HEK293 (cell line): ENCODE measurements at regions not wholly inside any gene's neighbourhood (a gene's known extent, or its start where the extent isn't known, plus 50 kb on each side); places are given as distances from the start of the nearest gene placed in this dataset.

Experiments used
- CTCF ChIA-PET: fragments of 350-600 bp; formaldehyde crosslinking; extraction: SDS; loops from one replicate; lab custom pipeline; 2021; ENCODE audit warnings: antibody characterized with exemption; lab: Yijun Ruan, JAX
- POLR2A ChIA-PET: fragments of 300-600 bp; formaldehyde crosslinking; extraction: SDS; loops from one replicate; lab custom pipeline; 2020; ENCODE audit warnings: antibody characterized with exemption, inconsistent platforms; lab: Yijun Ruan, JAX
- H3K27ac ChIP-seq: fragments of 200-500 bp; sonication (Bioruptor generic); 2 replicates; pipeline ENCODE4 v1.5.1; 2014; ENCODE audit warnings: low read depth, low read length, control low read depth, inconsistent platforms; ENCODE audit errors: extremely low read depth
- H3K36me3 ChIP-seq, 2 experiments: fragments of 200-500 bp in 1 of 2; sonication (Bioruptor generic) in 1 of 2; 1 replicate in 1 of 2; 2 replicates in 1 of 2; pipeline ENCODE4 v1.5.1; 2014 to 2017; ENCODE audit warnings: inconsistent platforms in 2 of 2, low read length in 2 of 2; ENCODE audit not compliant: control insufficient read depth in 2 of 2, insufficient read depth in 1 of 2
- H3K4me1 ChIP-seq: fragments of 200-500 bp; sonication (Bioruptor generic); 2 replicates; pipeline ENCODE4 v1.5.1; 2014; ENCODE audit warnings: mild to moderate bottlenecking, low read length, inconsistent platforms; ENCODE audit not compliant: control insufficient read depth, insufficient read depth
- H3K4me3 ChIP-seq: 2 replicates; pipeline ENCODE4 v1.5.1; 2011; ENCODE audit warnings: low read depth, mild to moderate bottlenecking, control low read depth, low read length, moderate library complexity
- H3K9me3 ChIP-seq: fragments of 200-500 bp; sonication (Bioruptor generic); 2 replicates; pipeline ENCODE4 v1.5.1; 2014; ENCODE audit warnings: low read depth, low read length, inconsistent platforms; ENCODE audit not compliant: control insufficient read depth, insufficient read depth
- SALL2 ChIP-seq: fragments of 450-650 bp; formaldehyde crosslinking; IDR thresholded peaks from 2 replicates; pipeline ENCODE4 v1.5.0; 2017; ENCODE audit warnings: missing biosample characterization, mild to moderate bottlenecking, missing genetic modification characterization, borderline replicate concordance
- SP3 ChIP-seq: fragments of 450-650 bp; formaldehyde crosslinking; IDR thresholded peaks from 2 replicates; pipeline ENCODE4 v1.5.1; 2016; ENCODE audit warnings: missing biosample characterization, missing genetic modification characterization
- ZEB2 ChIP-seq: fragments of 450-650 bp; formaldehyde crosslinking; IDR thresholded peaks from 2 replicates; pipeline ENCODE4 v1.5.1; 2016; ENCODE audit warnings: missing biosample characterization, missing genetic modification characterization
- ZNF138 ChIP-seq: fragments of 450-650 bp; formaldehyde crosslinking; IDR thresholded peaks from 2 replicates; pipeline ENCODE4 v1.5.1; 2016; ENCODE audit warnings: missing biosample characterization, missing genetic modification characterization, borderline replicate concordance
- ZNF146 ChIP-seq: fragments of 450-650 bp; formaldehyde crosslinking; IDR thresholded peaks from 2 replicates; pipeline ENCODE4 v1.5.1; 2016; ENCODE audit warnings: missing biosample characterization, missing genetic modification characterization
- ZNF184 ChIP-seq: fragments of 450-650 bp; IDR thresholded peaks from 2 replicates; pipeline ENCODE4 v1.5.1; 2018; ENCODE audit warnings: missing biosample characterization, mild to moderate bottlenecking, missing genetic modification characterization
- ZNF24 ChIP-seq: fragments of 450-650 bp; formaldehyde crosslinking; IDR thresholded peaks from 2 replicates; pipeline ENCODE4 v1.5.1; 2016; ENCODE audit warnings: missing biosample characterization, missing genetic modification characterization
- ZNF274 ChIP-seq, 2 experiments: fragments of 200-500 bp in 1 of 2; fragments of 450-650 bp in 1 of 2; sonication (Bioruptor generic) in 1 of 2; formaldehyde crosslinking in 1 of 2; IDR thresholded peaks; 2 replicates each; pipeline versions ENCODE4 v1.5.1 to v1.6.1; 2014 to 2016; ENCODE audit warnings: borderline replicate concordance in 1 of 2, inconsistent platforms in 1 of 2, low read length in 1 of 2, missing biosample characterization in 1 of 2, missing genetic modification characterization in 1 of 2
- ZNF292 ChIP-seq: fragments of 450-650 bp; formaldehyde crosslinking; IDR thresholded peaks from 2 replicates; pipeline ENCODE4 v1.5.1; 2016; ENCODE audit warnings: low read depth, missing biosample characterization, missing genetic modification characterization, borderline replicate concordance
- ZNF391 ChIP-seq: fragments of 450-650 bp; formaldehyde crosslinking; IDR thresholded peaks from 2 replicates; pipeline ENCODE4 v1.5.1; 2016; ENCODE audit warnings: low read depth, missing biosample characterization, missing genetic modification characterization, borderline replicate concordance
- ZNF426 ChIP-seq: fragments of 450-650 bp; formaldehyde crosslinking; IDR thresholded peaks from 2 replicates; pipeline ENCODE4 v1.5.1; 2017; ENCODE audit warnings: missing biosample characterization, missing genetic modification characterization, mild to moderate bottlenecking, inconsistent platforms, moderate library complexity
- ZNF555 ChIP-seq: fragments of 450-650 bp; formaldehyde crosslinking; conservative IDR thresholded peaks from 2 replicates; pipeline ENCODE4 v1.5.1; 2017; ENCODE audit warnings: missing biosample characterization, mild to moderate bottlenecking, missing genetic modification characterization, inconsistent platforms
- ZNF561 ChIP-seq: fragments of 450-650 bp; IDR thresholded peaks from 2 replicates; pipeline ENCODE4 v1.5.1; 2018; ENCODE audit warnings: missing biosample characterization, missing genetic modification characterization, borderline replicate concordance
- ZXDB ChIP-seq: fragments of 450-650 bp; formaldehyde crosslinking; IDR thresholded peaks from 2 replicates; pipeline ENCODE4 v1.5.1; 2016; ENCODE audit warnings: missing biosample characterization, missing genetic modification characterization
- TF ChIP-seq, protein P1 (sequence below): fragments of 450-650 bp; formaldehyde crosslinking; IDR thresholded peaks from 2 replicates; pipeline ENCODE4 v1.5.1; 2016; ENCODE audit warnings: missing biosample characterization, missing genetic modification characterization
- TF ChIP-seq, protein P2 (sequence below): fragments of 450-650 bp; formaldehyde crosslinking; IDR thresholded peaks from 2 replicates; pipeline ENCODE4 v1.5.1; 2016; ENCODE audit warnings: missing biosample characterization, missing genetic modification characterization
- TF ChIP-seq, protein P3 (sequence below): fragments of 450-650 bp; formaldehyde crosslinking; IDR thresholded peaks from 2 replicates; pipeline ENCODE4 v1.5.1; 2017; ENCODE audit warnings: missing biosample characterization, missing genetic modification characterization

- Histone ChIP-seq H3K4me3 (peak overlapping the region; percentile 52; the same call in 1 of the 2 replicates), H3K36me3 (no peaks in the 10 kb centered on the region), H3K4me1 (peaks cover 3% of the 10 kb centered on the region), H3K9me3 (no peaks in the 10 kb centered on the region), H3K27ac (no peak overlapping the region)
- TF ChIP-seq ZNF391 (no peak), ZEB2 (no peak), ZNF274 (IDR thresholded peaks at IDR 0.05; ENCODE audit: low read length) (no peak), ZNF274 (tag by site-specific recombination; IDR thresholded peaks at IDR 0.05; ENCODE audit: borderline replicate concordance) (no peak), SALL2 (tag by site-specific recombination) (no peak), ZNF555 (tag by site-specific recombination) (no peak), ZNF138 (tag by site-specific recombination) (no peak), ZNF292 (tag by site-specific recombination) (no peak), SP3 (tag by site-specific recombination) (no peak), ZNF426 (tag by site-specific recombination) (no peak), ZNF561 (no peak), ZNF24 (tag by site-specific recombination) (no peak), ZNF184 (tag by site-specific recombination) (no peak), ZXDB (no peak), ZNF146 (tag by site-specific recombination) (no peak)
- TF ChIP-seq, protein P1, sequence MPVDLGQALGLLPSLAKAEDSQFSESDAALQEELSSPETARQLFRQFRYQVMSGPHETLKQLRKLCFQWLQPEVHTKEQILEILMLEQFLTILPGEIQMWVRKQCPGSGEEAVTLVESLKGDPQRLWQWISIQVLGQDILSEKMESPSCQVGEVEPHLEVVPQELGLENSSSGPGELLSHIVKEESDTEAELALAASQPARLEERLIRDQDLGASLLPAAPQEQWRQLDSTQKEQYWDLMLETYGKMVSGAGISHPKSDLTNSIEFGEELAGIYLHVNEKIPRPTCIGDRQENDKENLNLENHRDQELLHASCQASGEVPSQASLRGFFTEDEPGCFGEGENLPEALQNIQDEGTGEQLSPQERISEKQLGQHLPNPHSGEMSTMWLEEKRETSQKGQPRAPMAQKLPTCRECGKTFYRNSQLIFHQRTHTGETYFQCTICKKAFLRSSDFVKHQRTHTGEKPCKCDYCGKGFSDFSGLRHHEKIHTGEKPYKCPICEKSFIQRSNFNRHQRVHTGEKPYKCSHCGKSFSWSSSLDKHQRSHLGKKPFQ (tag by site-specific recombination) = no peak
- TF ChIP-seq, protein P2, sequence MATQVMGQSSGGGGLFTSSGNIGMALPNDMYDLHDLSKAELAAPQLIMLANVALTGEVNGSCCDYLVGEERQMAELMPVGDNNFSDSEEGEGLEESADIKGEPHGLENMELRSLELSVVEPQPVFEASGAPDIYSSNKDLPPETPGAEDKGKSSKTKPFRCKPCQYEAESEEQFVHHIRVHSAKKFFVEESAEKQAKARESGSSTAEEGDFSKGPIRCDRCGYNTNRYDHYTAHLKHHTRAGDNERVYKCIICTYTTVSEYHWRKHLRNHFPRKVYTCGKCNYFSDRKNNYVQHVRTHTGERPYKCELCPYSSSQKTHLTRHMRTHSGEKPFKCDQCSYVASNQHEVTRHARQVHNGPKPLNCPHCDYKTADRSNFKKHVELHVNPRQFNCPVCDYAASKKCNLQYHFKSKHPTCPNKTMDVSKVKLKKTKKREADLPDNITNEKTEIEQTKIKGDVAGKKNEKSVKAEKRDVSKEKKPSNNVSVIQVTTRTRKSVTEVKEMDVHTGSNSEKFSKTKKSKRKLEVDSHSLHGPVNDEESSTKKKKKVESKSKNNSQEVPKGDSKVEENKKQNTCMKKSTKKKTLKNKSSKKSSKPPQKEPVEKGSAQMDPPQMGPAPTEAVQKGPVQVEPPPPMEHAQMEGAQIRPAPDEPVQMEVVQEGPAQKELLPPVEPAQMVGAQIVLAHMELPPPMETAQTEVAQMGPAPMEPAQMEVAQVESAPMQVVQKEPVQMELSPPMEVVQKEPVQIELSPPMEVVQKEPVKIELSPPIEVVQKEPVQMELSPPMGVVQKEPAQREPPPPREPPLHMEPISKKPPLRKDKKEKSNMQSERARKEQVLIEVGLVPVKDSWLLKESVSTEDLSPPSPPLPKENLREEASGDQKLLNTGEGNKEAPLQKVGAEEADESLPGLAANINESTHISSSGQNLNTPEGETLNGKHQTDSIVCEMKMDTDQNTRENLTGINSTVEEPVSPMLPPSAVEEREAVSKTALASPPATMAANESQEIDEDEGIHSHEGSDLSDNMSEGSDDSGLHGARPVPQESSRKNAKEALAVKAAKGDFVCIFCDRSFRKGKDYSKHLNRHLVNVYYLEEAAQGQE (tag by site-specific recombination) = no peak
- TF ChIP-seq, protein P3, sequence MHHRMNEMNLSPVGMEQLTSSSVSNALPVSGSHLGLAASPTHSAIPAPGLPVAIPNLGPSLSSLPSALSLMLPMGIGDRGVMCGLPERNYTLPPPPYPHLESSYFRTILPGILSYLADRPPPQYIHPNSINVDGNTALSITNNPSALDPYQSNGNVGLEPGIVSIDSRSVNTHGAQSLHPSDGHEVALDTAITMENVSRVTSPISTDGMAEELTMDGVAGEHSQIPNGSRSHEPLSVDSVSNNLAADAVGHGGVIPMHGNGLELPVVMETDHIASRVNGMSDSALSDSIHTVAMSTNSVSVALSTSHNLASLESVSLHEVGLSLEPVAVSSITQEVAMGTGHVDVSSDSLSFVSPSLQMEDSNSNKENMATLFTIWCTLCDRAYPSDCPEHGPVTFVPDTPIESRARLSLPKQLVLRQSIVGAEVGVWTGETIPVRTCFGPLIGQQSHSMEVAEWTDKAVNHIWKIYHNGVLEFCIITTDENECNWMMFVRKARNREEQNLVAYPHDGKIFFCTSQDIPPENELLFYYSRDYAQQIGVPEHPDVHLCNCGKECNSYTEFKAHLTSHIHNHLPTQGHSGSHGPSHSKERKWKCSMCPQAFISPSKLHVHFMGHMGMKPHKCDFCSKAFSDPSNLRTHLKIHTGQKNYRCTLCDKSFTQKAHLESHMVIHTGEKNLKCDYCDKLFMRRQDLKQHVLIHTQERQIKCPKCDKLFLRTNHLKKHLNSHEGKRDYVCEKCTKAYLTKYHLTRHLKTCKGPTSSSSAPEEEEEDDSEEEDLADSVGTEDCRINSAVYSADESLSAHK (tag by site-specific recombination) = no peak
- ChIA-PET POLR2A (interaction anchor here (0.5 to 1.6 kb wide), 3 partner anchors 23 to 164 kb away, joined by 5 to 6 read pairs (median 5); no protein-coding TSS in a partner anchor), CTCF (interaction anchor here (0.6 to 2.7 kb wide), 4 partner anchors 8 to 229 kb away, joined by 3 to 13 read pairs (median 4); no protein-coding TSS in a partner anchor)
Observed at GRCh38 chr6:129767776-129768485, 58.0 kb upstream of the ARHGAP18 start.
